Natural killer cell (primary cell): ENCODE measurements at regions not wholly inside any gene's neighbourhood (a gene's known extent, or its start where the extent isn't known, plus 50 kb on each side); places are given as distances from the start of the nearest gene placed in this dataset.

Experiments used
- ATAC-seq, 3 donors: fragments of 150-1000 bp in 2 of 3; fragments of 200-7000 bp in 1 of 3; cut with Tn5 transposase; 1 replicate in 1 of 3; 2 replicates in 2 of 3; pipeline ENCODE4 v1.10.0; 2021; ENCODE audit warnings: mild to moderate bottlenecking in 2 of 3, moderate library complexity in 2 of 3
- DNase-seq, 2 donors: peaks; one replicate each; pipeline versions ENCODE4 v3.0.0 to v3.0.0-alpha.2; 2013 to 2021; ENCODE audit warnings: mixed read lengths in 1 of 2
- H3K27ac ChIP-seq: one replicate; pipeline ENCODE4 v1.5.1; 2013; ENCODE audit warnings: mild to moderate bottlenecking, low read length
- H3K27me3 ChIP-seq: one replicate; pipeline ENCODE4 v1.6.1; 2013; ENCODE audit warnings: low read length; ENCODE audit not compliant: control insufficient read depth, insufficient read depth
- H3K36me3 ChIP-seq: one replicate; pipeline ENCODE4 v1.6.1; 2013; ENCODE audit warnings: low read length; ENCODE audit not compliant: control insufficient read depth, insufficient read depth
- H3K4me1 ChIP-seq: one replicate; pipeline ENCODE4 v1.6.1; 2013; ENCODE audit warnings: low read length; ENCODE audit not compliant: control insufficient read depth, insufficient read depth
- H3K4me3 ChIP-seq: one replicate; pipeline ENCODE4 v1.5.1; 2013; ENCODE audit warnings: low read length
- H3K9me3 ChIP-seq: one replicate; pipeline ENCODE4 v1.6.1; 2013; ENCODE audit warnings: low read length; ENCODE audit not compliant: control insufficient read depth, insufficient read depth
- H3K27ac Mint-ChIP-seq, 2 donors: one replicate each; pipeline ENCODE4 v1.8.0; 2022; ENCODE audit warnings: mild to moderate bottlenecking in 2 of 2, mixed read lengths in 2 of 2, moderate library complexity in 1 of 2
- H3K27me3 Mint-ChIP-seq, 2 donors: one replicate each; pipeline ENCODE4 v1.8.0; 2022; ENCODE audit warnings: low read depth in 2 of 2, mixed read lengths in 2 of 2
- H3K36me3 Mint-ChIP-seq: one replicate; pipeline ENCODE4 v1.8.0; 2022; ENCODE audit warnings: mixed read lengths
- H3K4me1 Mint-ChIP-seq, 2 donors: one replicate each; pipeline ENCODE4 v1.8.0; 2022; ENCODE audit warnings: mixed read lengths in 2 of 2
- H3K4me3 Mint-ChIP-seq: one replicate; pipeline ENCODE4 v1.8.0; 2022; ENCODE audit warnings: mild to moderate bottlenecking, moderate library complexity, mixed read lengths
- H3K9me3 Mint-ChIP-seq, 2 donors: one replicate each; pipeline ENCODE4 v1.8.0; 2022; ENCODE audit warnings: mixed read lengths in 2 of 2
- WGBS: methylation state at CpG from one replicate; pipeline ENCODE4 v1.1.7; 2013; ENCODE audit warnings: missing lambda C conversion rate; ENCODE audit not compliant: insufficient coverage; 5-methylcytosine and 5-hydroxymethylcytosine counted together
- intact Hi-C: fragments of 100-400 bp; cut with micrococcal nuclease; formaldehyde crosslinking; loops from one replicate; pipeline ENCODE4 v1.14.2; 2022
- TF ChIP-seq, protein P1 (sequence below): fragments of 200-600 bp; IDR thresholded peaks from one replicate; pipeline ENCODE4 v1.8.0; 2022; ENCODE audit warnings: antibody characterized with exemption

DNA sequence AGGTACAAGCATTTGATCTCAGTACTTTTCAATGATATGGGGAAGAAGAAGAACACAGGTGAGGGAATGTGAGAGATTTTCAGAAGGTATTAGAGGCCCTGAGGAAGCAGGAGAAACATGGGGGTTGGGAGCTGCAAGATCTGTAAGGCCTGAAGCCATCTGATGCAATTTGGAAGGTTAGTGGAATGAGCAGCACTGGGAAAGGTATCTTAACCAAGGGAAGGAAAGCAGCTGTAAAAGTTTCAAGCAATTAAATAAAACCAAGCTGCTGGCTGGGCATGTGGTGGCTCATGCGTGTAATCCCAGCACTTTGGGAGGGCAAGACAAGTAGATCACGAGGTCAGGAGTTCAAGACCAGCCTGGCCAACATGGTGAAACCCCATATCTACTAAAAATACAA is 104.4 kb upstream of the PARP11 start:
- Mint-ChIP-seq H3K4me3 (no peak overlapping the region), H3K36me3 (peaks cover 7% of the 10 kb centered on the region), H3K27me3 (peaks cover 3 to 7% of the 10 kb centered on the region in 2 donors), H3K27ac (no peak overlapping the region), H3K9me3 (no peaks in the 10 kb centered on the region), H3K4me1 (peaks cover 2% of the 10 kb centered on the region in 2 donors)
- 91% methylated on average over 2 of the region's 2 CpGs for WGBS
- Histone ChIP-seq H3K27ac (no peak overlapping the region), H3K36me3 (no peaks in the 10 kb centered on the region), H3K9me3 (no peaks in the 10 kb centered on the region), H3K4me1 (peaks cover 5% of the 10 kb centered on the region), H3K27me3 (no peaks in the 10 kb centered on the region), H3K4me3 (no peak overlapping the region)
- intact Hi-C loops, result no loop called here
- no peak for ATAC-seq
- no peak for DNase-seq
- TF ChIP-seq, protein P1, sequence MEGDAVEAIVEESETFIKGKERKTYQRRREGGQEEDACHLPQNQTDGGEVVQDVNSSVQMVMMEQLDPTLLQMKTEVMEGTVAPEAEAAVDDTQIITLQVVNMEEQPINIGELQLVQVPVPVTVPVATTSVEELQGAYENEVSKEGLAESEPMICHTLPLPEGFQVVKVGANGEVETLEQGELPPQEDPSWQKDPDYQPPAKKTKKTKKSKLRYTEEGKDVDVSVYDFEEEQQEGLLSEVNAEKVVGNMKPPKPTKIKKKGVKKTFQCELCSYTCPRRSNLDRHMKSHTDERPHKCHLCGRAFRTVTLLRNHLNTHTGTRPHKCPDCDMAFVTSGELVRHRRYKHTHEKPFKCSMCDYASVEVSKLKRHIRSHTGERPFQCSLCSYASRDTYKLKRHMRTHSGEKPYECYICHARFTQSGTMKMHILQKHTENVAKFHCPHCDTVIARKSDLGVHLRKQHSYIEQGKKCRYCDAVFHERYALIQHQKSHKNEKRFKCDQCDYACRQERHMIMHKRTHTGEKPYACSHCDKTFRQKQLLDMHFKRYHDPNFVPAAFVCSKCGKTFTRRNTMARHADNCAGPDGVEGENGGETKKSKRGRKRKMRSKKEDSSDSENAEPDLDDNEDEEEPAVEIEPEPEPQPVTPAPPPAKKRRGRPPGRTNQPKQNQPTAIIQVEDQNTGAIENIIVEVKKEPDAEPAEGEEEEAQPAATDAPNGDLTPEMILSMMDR, result no peak

DNA sequence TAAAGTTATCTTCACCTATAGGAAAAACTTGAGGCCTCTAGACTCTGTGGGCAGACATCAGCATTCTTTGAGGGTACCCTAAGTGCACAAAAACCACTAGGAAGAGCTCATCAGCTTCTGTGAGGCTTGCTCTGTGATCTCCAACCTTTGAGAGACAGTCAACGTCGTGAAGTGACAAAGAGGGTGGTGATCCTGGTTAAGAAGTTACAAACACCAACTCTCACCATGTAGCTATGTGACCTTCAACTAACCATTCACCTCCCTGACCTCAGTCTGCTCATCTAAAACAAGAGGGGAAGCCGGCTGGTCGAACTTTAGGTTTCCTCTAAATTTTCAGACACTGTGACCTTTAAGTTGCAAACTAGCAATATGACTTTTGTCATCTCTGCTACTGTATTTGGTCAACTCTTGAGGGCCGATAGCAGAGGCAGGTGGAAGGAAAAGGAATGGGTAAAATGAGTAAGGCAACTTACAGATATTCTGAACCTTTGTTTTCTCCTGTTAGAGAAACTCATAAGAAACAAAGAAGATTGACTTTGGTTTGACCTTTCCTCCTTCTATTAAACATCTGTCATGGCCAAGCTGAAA is 103.2 kb upstream of the PARP11 start:
- no peaks in the 10 kb centered on the region for H3K27me3 ChIP-seq
- H3K27ac Mint-ChIP-seq, result no peak overlapping the region
- TF ChIP-seq, protein P1, result no peak
- 25% methylated on average over 5 of the region's 5 CpGs for WGBS
- no peaks in the 10 kb centered on the region for H3K9me3 Mint-ChIP-seq
- H3K9me3 ChIP-seq, result no peaks in the 10 kb centered on the region
- H3K4me1 Mint-ChIP-seq, result peaks cover 7 to 8% of the 10 kb centered on the region in 2 donors
- intact Hi-C loops, result no loop called here
- no peaks in the 10 kb centered on the region for H3K36me3 ChIP-seq
- no peak overlapping the region for H3K4me3 ChIP-seq
- peaks cover 8% of the 10 kb centered on the region for H3K4me1 ChIP-seq
- DNase-seq, result peak in 1 of 2 donors; percentile 31
- ATAC-seq, result no peak
- H3K27ac ChIP-seq, result no peak overlapping the region
- no peaks in the 10 kb centered on the region for H3K36me3 Mint-ChIP-seq
- peaks cover 0 to 3% of the 10 kb centered on the region in 2 donors for H3K27me3 Mint-ChIP-seq
- H3K4me3 Mint-ChIP-seq, result no peak overlapping the region

DNA sequence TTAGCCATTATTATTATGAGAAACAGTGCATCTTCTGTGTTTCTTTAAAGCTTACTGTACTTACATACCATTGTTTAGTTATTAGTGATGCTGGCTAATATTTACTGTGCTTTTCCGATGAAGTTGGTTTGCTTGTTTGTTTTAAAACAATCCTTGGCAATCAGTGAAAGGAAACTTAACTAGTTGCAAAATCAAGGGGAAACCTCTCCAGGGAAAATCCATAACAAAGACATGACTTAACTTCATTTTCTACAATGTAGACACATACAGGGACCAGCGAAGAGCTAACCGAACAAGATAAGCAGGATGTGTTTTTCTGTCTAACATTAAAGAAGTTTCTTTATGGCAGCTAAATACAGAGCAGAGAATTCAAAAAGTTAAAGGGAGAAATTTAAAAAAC is 102.5 kb upstream of the PARP11 start:
- Histone ChIP-seq H3K36me3 (no peaks in the 10 kb centered on the region), H3K9me3 (no peaks in the 10 kb centered on the region), H3K27me3 (no peaks in the 10 kb centered on the region), H3K4me3 (no peak overlapping the region), H3K27ac (no peak overlapping the region), H3K4me1 (peaks cover 8% of the 10 kb centered on the region)
- intact Hi-C loops, result no loop called here
- H3K36me3 Mint-ChIP-seq, result no peaks in the 10 kb centered on the region
- no peak overlapping the region for H3K4me3 Mint-ChIP-seq
- no peak for DNase-seq
- H3K4me1 Mint-ChIP-seq, result peaks cover 7 to 8% of the 10 kb centered on the region in 2 donors
- no peaks in the 10 kb centered on the region for H3K9me3 Mint-ChIP-seq
- no CpG with 5 or more reads among the region's 3 CpGs for WGBS
- H3K27ac Mint-ChIP-seq, result no peak overlapping the region
- TF ChIP-seq, protein P1, result no peak
- peaks cover 0 to 3% of the 10 kb centered on the region in 2 donors for H3K27me3 Mint-ChIP-seq
- ATAC-seq, result no peak

DNA sequence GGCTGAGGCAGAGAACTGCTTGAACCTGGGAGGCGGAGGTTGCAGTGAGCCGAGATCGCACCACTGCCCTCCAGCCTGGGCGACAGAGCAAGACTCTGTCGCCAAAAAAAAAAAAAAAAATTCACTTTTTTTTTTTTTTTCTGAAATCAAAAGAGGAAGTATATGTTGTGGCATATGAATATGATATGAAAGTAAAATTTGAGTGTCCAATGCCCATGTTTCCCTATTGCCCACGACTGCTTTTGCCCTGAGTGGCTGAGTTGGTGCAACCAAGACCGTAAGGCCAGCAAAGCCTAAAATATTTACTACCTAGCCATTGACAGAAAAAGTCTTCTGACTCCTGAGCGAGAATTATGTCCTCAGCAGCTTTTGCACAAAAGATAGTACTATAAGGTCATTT is 101.7 kb upstream of the PARP11 start:
- no peak overlapping the region for H3K4me3 Mint-ChIP-seq
- 58% methylated on average over 8 of the region's 8 CpGs for WGBS
- TF ChIP-seq, protein P1, result no peak

More for the DNA sequence above, 101.7 kb upstream of the PARP11 start:
- intact Hi-C loops, result no loop called here
- no peaks in the 10 kb centered on the region for H3K9me3 ChIP-seq
- Mint-ChIP-seq H3K27me3 (peaks cover 0 to 3% of the 10 kb centered on the region in 2 donors), H3K9me3 (no peaks in the 10 kb centered on the region), H3K36me3 (no peaks in the 10 kb centered on the region), H3K27ac (no peak overlapping the region), H3K4me1 (peaks cover 7 to 8% of the 10 kb centered on the region in 2 donors)
- no peak overlapping the region for H3K27ac ChIP-seq
- no peaks in the 10 kb centered on the region for H3K36me3 ChIP-seq
- ATAC-seq, result no peak
- H3K4me1 ChIP-seq, result peaks cover 8% of the 10 kb centered on the region
- no peak overlapping the region for H3K4me3 ChIP-seq
- no peaks in the 10 kb centered on the region for H3K27me3 ChIP-seq
- no peak for DNase-seq
